Renal cortical epithelial cell (primary cell): ENCODE measurements at regions not wholly inside any gene's neighbourhood (a gene's known extent, or its start where the extent isn't known, plus 50 kb on each side); places are given as distances from the start of the nearest gene placed in this dataset.
"Not testable (repeated sequence)": the region's sequence is repeated elsewhere in the genome, so short reads cannot be mapped to it uniquely, and the experiment has no call there.

Experiments
- DNase-seq: peaks from one replicate; pipeline ENCODE4 v3.0.0-alpha.2; 2011; ENCODE audit warnings: low read depth

DNA sequence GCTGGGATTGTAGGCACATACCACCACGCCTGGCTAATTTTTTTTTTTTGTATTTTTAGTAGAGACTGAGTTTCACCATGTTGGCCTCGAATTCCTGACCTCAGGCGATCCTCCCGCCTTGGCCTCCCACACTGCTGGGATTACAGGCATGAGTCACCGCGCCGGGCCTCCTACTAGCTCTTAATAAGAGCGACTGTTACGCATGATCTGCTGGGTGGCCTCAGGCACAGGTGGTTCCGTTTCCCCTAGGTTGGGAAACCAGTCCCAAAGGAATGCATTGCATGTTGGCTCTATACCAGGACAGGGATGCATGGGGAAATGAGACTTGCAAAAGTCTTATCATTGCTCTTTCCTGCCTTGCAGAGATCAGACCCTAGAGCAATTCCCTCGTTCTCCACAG, 184.7 kb upstream of the PPP1R26 start:
- no peak for DNase-seq

DNA sequence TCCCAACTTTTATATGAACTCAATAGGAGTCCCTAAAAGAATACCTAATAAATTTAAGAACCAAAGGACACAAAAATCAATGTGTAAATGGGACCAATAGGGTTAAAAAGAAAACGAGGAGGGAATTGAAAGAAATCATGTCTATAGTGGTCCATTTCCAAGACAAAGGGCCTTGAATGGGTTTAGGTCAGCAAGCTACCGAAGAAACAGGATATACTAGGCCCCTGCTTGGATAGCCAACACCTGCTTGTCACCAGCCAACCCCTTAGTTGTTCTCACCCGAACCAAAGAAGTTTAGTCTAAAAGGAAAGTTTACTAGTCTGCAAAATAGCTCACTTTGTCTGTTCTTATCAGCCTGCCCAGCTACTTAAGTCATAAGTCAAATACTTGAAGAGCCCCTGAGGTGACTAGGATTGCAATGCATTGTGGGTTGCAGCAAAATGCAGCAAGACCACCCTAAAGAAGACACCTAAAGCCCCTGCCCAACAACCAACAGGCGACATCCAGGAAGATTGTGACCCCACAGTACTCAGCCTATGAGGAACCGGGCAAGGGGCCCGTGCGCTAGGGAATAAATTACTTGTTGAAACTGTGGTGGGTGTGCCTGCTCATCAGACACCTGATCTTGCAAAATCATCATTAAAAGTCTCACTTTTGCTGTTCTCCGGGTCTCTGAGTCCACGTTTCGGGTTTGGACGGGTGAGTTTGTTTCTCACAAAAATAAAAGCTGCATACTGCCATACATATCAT, 183.9 kb upstream of the PPP1R26 start:
- DNase-seq, result no peak

DNA sequence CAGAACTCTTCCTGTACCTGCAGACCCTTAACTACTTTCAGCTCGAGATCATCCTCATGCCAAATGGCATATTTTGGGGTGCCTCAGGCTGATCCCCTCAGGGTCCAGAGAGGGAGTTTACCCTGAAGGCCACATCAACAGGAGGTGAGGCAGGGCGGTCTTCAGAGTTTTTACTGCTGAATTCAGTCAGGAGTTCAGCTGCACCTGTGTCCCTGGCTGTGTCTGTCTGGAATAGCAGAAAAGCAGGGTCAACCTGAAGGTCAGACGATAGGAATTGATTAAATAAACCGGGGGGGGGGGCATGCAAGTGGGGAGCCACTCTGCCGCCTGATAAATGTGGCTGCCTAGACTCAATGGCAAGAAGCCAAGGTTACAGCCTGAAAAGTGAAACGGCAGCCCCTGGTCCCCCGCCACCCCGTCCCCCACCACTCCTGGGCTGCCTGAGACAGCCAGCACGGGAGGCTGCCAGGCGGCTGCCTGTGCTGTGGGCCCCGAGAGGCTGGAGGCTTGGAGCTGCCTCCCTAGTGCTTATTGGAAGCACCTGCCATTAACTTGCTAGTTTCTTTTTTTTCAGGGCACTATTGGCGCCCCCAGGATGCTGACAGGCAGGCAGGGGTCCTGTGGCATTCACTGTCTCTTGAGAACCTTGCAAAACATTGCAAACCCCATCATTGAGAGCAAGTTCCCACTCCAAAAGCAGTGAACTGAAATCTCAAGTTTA, 182.7 kb upstream of the PPP1R26 start:
- no peak for DNase-seq

GRCh38 chr9:135297456-135298075, 182.0 kb upstream of the PPP1R26 start:
- no peak for DNase-seq

DNA sequence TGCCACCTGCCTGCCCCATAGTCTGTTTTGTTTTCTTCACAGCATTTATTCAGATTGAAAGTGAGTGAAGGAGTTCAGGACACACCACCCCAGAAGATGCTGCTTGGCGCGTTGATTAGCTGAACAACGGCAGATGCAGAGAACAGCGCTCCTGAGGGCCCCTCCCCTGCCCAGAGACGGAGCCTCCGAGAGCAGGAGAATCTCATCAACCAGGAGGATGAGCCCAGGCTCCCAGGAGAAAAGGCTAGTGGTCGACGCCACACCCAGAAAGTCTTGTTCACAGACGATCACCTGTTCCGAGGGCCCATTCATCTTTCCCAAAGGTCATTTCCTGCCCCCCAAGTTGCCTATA, 180.4 kb upstream of the PPP1R26 start:
- no peak for DNase-seq

DNA sequence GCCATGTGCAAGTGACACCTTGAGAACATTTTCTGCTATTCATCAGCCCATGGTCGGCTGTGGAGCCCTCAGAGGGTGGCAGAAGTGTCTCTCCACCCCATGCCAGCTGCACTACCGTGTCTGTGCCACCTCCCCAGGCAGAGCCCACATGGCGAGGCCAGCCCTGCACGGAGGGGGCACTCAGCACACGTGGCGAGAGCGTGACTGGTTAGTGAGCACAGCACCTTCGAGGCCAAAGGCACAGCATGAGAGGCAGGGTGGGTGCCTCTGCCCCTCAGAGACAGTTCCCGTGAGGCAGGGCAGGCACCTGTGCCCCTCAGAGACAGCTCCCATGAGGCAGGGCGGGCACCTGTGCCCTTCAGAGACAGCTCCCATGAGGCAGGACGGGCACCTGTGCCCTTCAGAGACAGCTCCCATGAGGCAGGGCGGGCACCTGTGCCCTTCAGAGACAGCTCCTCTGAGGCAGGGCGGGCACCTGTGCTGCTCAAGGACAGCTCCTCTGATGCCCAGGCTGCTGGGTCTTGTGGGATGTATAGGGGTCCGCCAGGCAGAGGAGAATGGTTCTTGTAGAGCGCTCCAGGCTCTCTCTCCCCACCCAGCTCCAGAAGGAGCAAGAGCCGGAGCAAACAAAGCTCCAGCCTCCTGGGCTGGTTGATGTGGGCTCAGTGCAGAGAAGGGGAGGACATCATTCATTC, 179.8 kb upstream of the PPP1R26 start:
- DNase-seq, result no peak

- DNase-seq, result no peak
Measured at GRCh38 chr9:135300346-135301141, 179.0 kb upstream of the PPP1R26 start.

DNA sequence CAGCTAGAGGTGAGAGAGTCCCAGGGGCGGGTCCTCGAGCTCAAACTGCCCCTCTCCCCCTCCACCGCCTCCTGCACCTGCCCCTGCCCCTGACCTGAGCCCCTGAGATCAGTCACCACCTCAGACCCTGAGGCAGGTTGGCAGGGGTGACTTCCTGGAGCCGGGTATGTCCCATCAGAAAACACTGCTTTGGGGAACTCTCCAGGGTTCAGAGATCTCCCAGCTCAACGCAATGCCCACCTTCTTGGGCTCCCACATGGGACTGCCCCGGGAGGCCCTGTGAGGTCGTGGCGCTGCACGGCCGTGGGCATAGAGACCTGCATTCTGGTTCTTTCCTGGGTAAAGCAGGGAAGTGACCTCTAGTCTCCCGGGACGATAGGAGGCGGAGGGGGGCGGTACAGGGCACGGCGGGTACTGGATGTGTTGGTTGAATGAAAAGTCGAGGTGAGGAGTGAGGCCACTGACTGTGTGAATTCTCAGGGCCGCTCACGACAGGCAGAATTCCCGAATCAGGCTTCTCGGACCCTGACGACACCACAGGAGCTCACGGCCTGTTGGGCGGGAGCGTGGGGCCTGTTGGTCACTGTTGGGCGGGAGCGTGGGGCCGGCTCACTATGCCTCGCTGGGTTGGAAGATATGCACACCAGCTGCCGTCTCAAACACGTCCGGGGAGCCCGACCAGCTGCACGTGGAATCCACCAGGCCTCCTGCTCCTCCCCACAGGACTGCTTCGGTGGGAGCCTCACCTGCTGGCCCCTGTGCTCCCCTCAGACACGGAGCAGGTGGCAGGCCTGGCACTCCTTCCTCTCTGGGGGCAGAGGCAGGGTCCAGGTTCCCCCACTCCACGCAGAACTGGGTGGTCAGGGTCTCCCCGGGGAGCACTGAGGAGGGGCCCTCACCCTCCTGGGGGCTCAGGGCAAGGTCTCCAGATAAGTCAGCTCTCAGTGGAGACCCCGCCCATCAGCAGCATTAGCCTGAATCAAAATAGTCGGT, 178.0 kb upstream of the PPP1R26 start:
- DNase-seq, result no peak

DNA sequence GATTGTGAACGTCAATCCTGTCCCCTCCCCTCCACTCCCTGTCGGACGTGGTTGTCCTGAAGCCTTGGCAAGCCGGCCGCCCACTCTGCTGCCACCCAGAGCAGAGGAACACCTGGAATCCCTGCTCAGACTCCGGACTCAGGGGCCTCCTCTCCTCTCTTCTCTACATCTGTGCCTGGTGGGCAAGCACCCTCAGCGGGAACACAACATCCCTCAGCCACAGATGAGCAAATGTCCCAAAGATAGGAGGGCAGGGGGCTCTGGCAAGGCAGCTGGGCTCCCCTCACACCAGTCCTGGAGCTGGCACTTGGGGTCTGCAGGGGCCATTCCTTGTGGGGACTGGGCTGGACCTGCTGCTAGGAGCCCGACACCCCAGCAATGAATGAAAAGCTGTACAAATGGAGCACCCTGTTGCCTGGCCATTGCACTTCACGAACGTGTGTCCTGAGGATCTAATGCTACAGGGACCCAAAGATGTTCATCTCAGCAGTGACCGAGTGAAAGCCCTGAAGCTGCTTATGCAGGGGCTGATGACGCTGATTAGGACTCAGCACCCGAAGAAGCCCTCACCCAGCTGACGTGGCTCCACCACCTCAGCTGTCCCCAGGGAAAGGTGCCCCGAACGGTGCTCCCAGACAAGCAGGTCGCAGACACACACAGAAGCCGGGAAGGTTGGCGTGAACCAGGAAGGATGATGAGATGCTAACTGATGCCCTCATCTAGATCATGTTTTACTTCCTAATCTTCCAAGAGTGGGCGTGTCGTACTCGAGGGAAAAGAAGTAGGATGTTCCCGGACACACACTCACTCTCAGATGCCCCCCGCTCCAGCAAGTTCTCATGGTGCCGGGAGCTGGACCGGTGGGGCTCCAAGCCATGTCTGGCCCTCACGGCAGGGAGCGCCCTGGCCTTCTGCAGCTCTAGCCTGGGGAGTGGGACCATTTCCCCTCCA, 177.0 kb upstream of the PPP1R26 start:
- DNase-seq, result no peak

DNA sequence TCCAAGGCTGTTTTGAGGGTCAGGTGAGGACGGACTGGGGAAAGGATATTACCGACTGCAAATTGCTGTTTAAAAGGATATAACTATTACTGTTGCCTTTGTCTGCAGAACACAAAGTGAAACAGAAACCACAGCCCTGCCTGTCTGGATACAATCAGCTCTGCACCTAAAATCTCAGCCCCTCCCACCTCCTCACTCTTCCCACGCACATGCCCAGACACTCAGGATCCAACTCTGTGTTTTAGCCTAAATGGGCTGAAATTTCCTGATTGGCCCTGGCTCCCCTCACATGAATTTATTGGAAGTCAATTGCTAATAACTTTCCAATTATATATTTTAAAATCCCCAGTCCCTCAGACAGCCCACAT, 176.3 kb upstream of the PPP1R26 start:
- no peak for DNase-seq

DNA sequence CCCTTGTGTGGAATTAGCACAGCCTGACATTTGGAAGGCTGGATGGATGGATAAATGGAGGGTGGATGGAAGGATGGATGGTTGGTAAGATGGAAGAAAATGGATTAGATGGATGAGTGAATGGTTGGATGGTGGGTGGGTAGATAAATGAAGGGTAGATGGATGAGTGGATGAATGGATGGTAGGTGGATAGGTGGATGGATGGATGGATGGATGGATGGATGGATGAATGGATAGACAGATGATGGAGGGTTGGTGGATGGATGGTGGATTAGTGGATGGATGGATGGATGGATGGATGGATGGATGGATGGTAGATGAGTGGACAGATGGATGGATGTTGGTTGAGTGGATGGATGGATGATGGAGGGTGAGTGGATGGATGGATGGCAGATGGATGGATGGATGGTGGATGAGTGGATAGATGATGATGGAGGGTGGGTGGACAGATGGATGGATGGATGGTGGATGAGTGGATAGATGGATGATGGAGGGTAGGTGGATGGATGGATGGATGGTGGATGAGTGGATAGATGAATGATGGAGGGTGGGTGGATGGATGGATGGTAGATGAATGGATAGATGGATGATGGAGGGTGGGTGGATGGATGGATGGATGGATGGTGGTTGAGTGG, 175.6 kb upstream of the PPP1R26 start:
- no peak for DNase-seq

DNA sequence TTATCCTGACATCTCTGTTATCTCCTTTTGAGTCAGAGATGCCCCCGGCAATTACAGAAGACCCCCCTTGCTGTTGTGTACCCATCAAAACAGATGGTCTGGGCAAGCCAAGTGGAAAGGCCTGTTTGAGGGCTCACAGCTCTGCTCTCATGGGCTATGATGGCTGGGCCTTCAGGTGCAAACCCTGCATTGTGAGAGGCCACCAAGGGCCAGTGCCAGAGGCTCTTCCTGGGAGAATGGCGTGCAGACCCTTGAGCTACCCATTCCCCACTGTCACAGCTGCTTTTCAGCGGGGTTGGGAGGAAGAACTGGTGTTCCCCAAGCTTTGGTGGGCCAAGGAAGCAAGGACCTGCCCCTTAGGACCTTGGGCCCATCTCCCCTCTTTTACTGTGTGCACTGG, 174.7 kb upstream of the PPP1R26 start:
- no peak for DNase-seq

GRCh38 chr9:135305546-135306180, 173.9 kb upstream of the PPP1R26 start:
- no peak for DNase-seq

DNA sequence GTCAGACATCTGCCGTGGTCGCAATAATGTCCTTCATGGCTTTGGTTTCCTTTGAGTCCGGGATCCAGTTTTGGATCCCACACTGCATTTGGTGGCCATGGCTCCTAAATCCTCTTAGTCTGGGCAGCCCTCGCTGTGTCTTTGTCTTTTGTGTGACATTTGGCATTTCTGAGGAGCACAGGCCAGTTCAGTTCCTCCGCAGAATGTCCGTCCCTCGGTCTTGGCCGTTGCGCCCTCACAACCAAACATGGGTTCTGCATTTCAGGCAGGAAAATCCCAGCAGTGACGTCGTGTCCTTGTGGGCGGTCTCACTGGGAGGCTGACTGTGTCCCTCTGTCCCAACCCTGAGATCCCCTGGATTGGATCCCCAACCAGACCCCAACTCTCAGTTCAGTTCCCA, 172.9 kb upstream of the PPP1R26 start:
- DNase-seq, result no peak

DNA sequence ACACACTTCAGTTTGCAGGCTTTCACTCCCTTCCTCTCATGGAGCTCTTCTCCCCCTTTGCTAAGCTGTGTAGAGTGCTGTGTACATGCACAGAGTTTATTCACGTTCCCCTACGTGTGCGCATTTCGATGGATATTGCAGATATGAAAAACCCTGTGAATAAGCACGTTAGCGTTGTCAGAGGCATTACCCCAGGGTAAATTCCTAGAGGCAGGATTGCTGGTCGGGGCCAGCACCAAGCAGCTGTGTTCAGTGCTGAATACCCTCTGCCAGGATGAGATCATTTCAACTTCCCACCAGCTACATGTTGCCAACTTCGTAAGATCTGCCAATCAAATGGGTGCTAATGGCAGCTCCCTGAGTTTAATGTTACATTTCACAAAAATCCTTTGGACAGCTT, 172.3 kb upstream of the PPP1R26 start:
- no peak for DNase-seq

DNA sequence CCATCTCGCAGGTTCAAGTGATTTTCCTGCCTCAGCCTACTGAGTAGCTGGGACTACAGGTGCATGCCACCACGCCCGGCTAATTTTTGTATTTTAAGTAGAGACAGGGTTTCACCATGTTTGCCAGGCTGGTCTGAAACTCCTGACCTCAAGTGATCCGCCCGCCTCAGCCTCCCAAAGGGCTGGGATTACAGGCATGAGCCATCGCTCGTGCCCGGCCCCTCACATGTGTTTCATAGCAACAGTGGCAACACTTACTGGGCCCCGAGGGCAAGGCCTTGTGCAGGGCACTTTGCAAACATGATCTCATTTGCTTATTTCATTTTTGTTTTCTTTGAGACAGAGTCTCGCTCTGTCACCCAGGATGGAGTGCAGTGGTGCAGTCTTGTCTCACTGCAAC, 171.7 kb upstream of the PPP1R26 start:
- DNase-seq, result not testable (repeated sequence)

- no peak for DNase-seq
Measured at GRCh38 chr9:135308821-135309762, 170.5 kb upstream of the PPP1R26 start.
